Stimulated activated memory B cell treated with anti-CD40 and anti-IgM and Interleukin-4, amounts not matched to agents 10 μg/mL and 1 μg/mL and 100 μg/mL, for 72 hours (primary cell): ENCODE measurements at regions not wholly inside any gene's neighbourhood (a gene's known extent, or its start where the extent isn't known, plus 50 kb on each side); places are given as distances from the start of the nearest gene placed in this dataset.

Source experiments
- ATAC-seq: fragments of 150-1000 bp; cut with Tn5 transposase; 2 replicates; pipeline ENCODE4 v1.10.0; 2021
- H3K27ac Mint-ChIP-seq: one replicate; pipeline ENCODE4 v1.8.0; 2022; ENCODE audit warnings: mild to moderate bottlenecking, mixed read lengths
- H3K27me3 Mint-ChIP-seq: one replicate; pipeline ENCODE4 v1.8.0; 2022; ENCODE audit warnings: mixed read lengths
- H3K36me3 Mint-ChIP-seq: one replicate; pipeline ENCODE4 v1.8.0; 2022; ENCODE audit warnings: mixed read lengths
- H3K4me1 Mint-ChIP-seq: one replicate; pipeline ENCODE4 v1.8.0; 2022; ENCODE audit warnings: mixed read lengths
- H3K4me3 Mint-ChIP-seq: one replicate; pipeline ENCODE4 v1.8.0; 2022; ENCODE audit warnings: mild to moderate bottlenecking, moderate library complexity, mixed read lengths
- H3K9me3 Mint-ChIP-seq: one replicate; pipeline ENCODE4 v1.8.0; 2022; ENCODE audit warnings: mixed read lengths

GRCh38 chr10:35892526-35892925 lies 250.4 kb upstream of the FZD8 start:
- H3K27me3 Mint-ChIP-seq = peaks cover 7% of the 10 kb centered on the region
- no peak overlapping the region for H3K4me3 Mint-ChIP-seq
- no peaks in the 10 kb centered on the region for H3K36me3 Mint-ChIP-seq
- no peak for ATAC-seq
- H3K4me1 Mint-ChIP-seq = no peaks in the 10 kb centered on the region
- no peak overlapping the region for H3K27ac Mint-ChIP-seq
- H3K9me3 Mint-ChIP-seq = peaks cover 5% of the 10 kb centered on the region

- H3K4me1 Mint-ChIP-seq = no peaks in the 10 kb centered on the region
- H3K9me3 Mint-ChIP-seq = peaks cover 5% of the 10 kb centered on the region
- no peak for ATAC-seq
- H3K27me3 Mint-ChIP-seq = peaks cover 10% of the 10 kb centered on the region
- H3K36me3 Mint-ChIP-seq = no peaks in the 10 kb centered on the region
- H3K4me3 Mint-ChIP-seq = no peak overlapping the region
- H3K27ac Mint-ChIP-seq = no peak overlapping the region
Measured at GRCh38 chr10:35890676-35891495, 248.8 kb upstream of the FZD8 start.

- Mint-ChIP-seq H3K27me3 (peaks cover 10% of the 10 kb centered on the region), H3K27ac (no peak overlapping the region), H3K4me3 (no peak overlapping the region), H3K36me3 (no peaks in the 10 kb centered on the region), H3K9me3 (peaks cover 5% of the 10 kb centered on the region), H3K4me1 (no peaks in the 10 kb centered on the region)
- no peak for ATAC-seq
Measured at GRCh38 chr10:35889971-35890675, 248.0 kb upstream of the FZD8 start.

GRCh38 chr10:35889226-35889625 lies 247.1 kb upstream of the FZD8 start:
- no peak overlapping the region for H3K4me3 Mint-ChIP-seq
- H3K4me1 Mint-ChIP-seq = no peaks in the 10 kb centered on the region
- H3K27ac Mint-ChIP-seq = no peak overlapping the region
- H3K36me3 Mint-ChIP-seq = no peaks in the 10 kb centered on the region
- no peak for ATAC-seq
- peaks cover 10% of the 10 kb centered on the region for H3K27me3 Mint-ChIP-seq
- H3K9me3 Mint-ChIP-seq = peaks cover 3% of the 10 kb centered on the region

- ATAC-seq = no peak
- Mint-ChIP-seq H3K36me3 (no peaks in the 10 kb centered on the region), H3K27ac (no peak overlapping the region), H3K27me3 (peaks cover 10% of the 10 kb centered on the region), H3K4me1 (no peaks in the 10 kb centered on the region), H3K9me3 (no peaks in the 10 kb centered on the region), H3K4me3 (no peak overlapping the region)
Measured at GRCh38 chr10:35888400-35888799, 246.3 kb upstream of the FZD8 start.

GRCh38 chr10:35887685-35888084 lies 245.6 kb upstream of the FZD8 start:
- Mint-ChIP-seq H3K9me3 (no peaks in the 10 kb centered on the region), H3K4me3 (no peak overlapping the region), H3K4me1 (no peaks in the 10 kb centered on the region), H3K36me3 (no peaks in the 10 kb centered on the region), H3K27ac (no peak overlapping the region), H3K27me3 (peaks cover 10% of the 10 kb centered on the region)
- ATAC-seq = no peak

GRCh38 chr10:35885076-35885475 lies 243.0 kb upstream of the FZD8 start:
- no peak for ATAC-seq
- Mint-ChIP-seq H3K36me3 (no peaks in the 10 kb centered on the region), H3K4me1 (no peaks in the 10 kb centered on the region), H3K4me3 (no peak overlapping the region), H3K27me3 (peaks cover 10% of the 10 kb centered on the region), H3K27ac (no peak overlapping the region), H3K9me3 (no peaks in the 10 kb centered on the region)

GRCh38 chr10:35884657-35885071 lies 242.6 kb upstream of the FZD8 start:
- H3K27me3 Mint-ChIP-seq = peaks cover 10% of the 10 kb centered on the region
- no peak overlapping the region for H3K27ac Mint-ChIP-seq
- no peaks in the 10 kb centered on the region for H3K36me3 Mint-ChIP-seq
- no peaks in the 10 kb centered on the region for H3K4me1 Mint-ChIP-seq
- ATAC-seq = no peak
- H3K9me3 Mint-ChIP-seq = no peaks in the 10 kb centered on the region
- no peak overlapping the region for H3K4me3 Mint-ChIP-seq

GRCh38 chr10:35882422-35883150 lies 240.5 kb upstream of the FZD8 start:
- ATAC-seq = peak; percentile 16
- Mint-ChIP-seq H3K4me1 (no peaks in the 10 kb centered on the region), H3K27me3 (peaks cover 3% of the 10 kb centered on the region), H3K36me3 (no peaks in the 10 kb centered on the region), H3K9me3 (no peaks in the 10 kb centered on the region), H3K27ac (no peak overlapping the region), H3K4me3 (no peak overlapping the region)

GRCh38 chr10:35881320-35881719 lies 239.2 kb upstream of the FZD8 start:
- no peaks in the 10 kb centered on the region for H3K9me3 Mint-ChIP-seq
- H3K36me3 Mint-ChIP-seq = no peaks in the 10 kb centered on the region
- H3K4me3 Mint-ChIP-seq = no peak overlapping the region
- H3K27me3 Mint-ChIP-seq = no peaks in the 10 kb centered on the region
- H3K27ac Mint-ChIP-seq = no peak overlapping the region
- no peaks in the 10 kb centered on the region for H3K4me1 Mint-ChIP-seq
- ATAC-seq = no peak

GRCh38 chr10:35876248-35876647 lies 234.2 kb upstream of the FZD8 start:
- Mint-ChIP-seq H3K36me3 (no peaks in the 10 kb centered on the region), H3K4me1 (no peaks in the 10 kb centered on the region), H3K27ac (no peak overlapping the region), H3K27me3 (no peaks in the 10 kb centered on the region), H3K4me3 (no peak overlapping the region), H3K9me3 (no peaks in the 10 kb centered on the region)
- ATAC-seq = no peak

GRCh38 chr10:35875016-35875676 lies 233.1 kb upstream of the FZD8 start:
- no peak overlapping the region for H3K27ac Mint-ChIP-seq
- H3K4me3 Mint-ChIP-seq = no peak overlapping the region
- no peaks in the 10 kb centered on the region for H3K4me1 Mint-ChIP-seq
- H3K36me3 Mint-ChIP-seq = no peaks in the 10 kb centered on the region
- no peaks in the 10 kb centered on the region for H3K9me3 Mint-ChIP-seq
- no peak for ATAC-seq
- H3K27me3 Mint-ChIP-seq = peaks cover 9% of the 10 kb centered on the region

GRCh38 chr10:35874311-35875015 lies 232.4 kb upstream of the FZD8 start:
- Mint-ChIP-seq H3K4me3 (no peak overlapping the region), H3K9me3 (no peaks in the 10 kb centered on the region), H3K27me3 (peaks cover 9% of the 10 kb centered on the region), H3K36me3 (no peaks in the 10 kb centered on the region), H3K27ac (no peak overlapping the region), H3K4me1 (no peaks in the 10 kb centered on the region)
- no peak for ATAC-seq

GRCh38 chr10:35872671-35873070 lies 230.6 kb upstream of the FZD8 start:
- no peak overlapping the region for H3K27ac Mint-ChIP-seq
- H3K4me3 Mint-ChIP-seq = no peak overlapping the region
- no peaks in the 10 kb centered on the region for H3K4me1 Mint-ChIP-seq
- no peak for ATAC-seq
- no peaks in the 10 kb centered on the region for H3K9me3 Mint-ChIP-seq
- no peaks in the 10 kb centered on the region for H3K36me3 Mint-ChIP-seq
- peaks cover 9% of the 10 kb centered on the region for H3K27me3 Mint-ChIP-seq
